Fibroblast of lung (primary cell): ENCODE measurements at regions not wholly inside any gene's neighbourhood (a gene's known extent, or its start where the extent isn't known, plus 50 kb on each side); places are given as distances from the start of the nearest gene placed in this dataset.

ENCODE experiments used
- DNase-seq, 2 donors: peaks; one replicate each; pipeline versions ENCODE4 v3.0.0 to v3.0.0-alpha.2; 2010; ENCODE audit warnings: low read depth in 2 of 2
- H2AFZ ChIP-seq: 2 replicates; pipeline ENCODE4 v1.5.1; 2012; ENCODE audit warnings: low read length, control low read depth, inconsistent platforms
- H3K27ac ChIP-seq: 2 replicates; pipeline ENCODE4 v1.5.1; 2011; ENCODE audit warnings: low read length, control low read depth; ENCODE audit not compliant: insufficient read depth
- H3K27me3 ChIP-seq: 2 replicates; pipeline ENCODE4 v1.5.1; 2011; ENCODE audit warnings: mild to moderate bottlenecking, low read length; ENCODE audit not compliant: control insufficient read depth, insufficient read depth
- H3K36me3 ChIP-seq: 2 replicates; pipeline ENCODE4 v1.5.1; 2011; ENCODE audit warnings: low read length; ENCODE audit not compliant: control insufficient read depth, insufficient read depth
- H3K4me1 ChIP-seq: 2 replicates; pipeline ENCODE4 v1.5.1; 2011; ENCODE audit warnings: low read length; ENCODE audit not compliant: control insufficient read depth, insufficient read depth; ENCODE audit errors: extremely low read depth
- H3K4me2 ChIP-seq: 2 replicates; pipeline ENCODE4 v1.5.1; 2011; ENCODE audit warnings: low read length, control low read depth; ENCODE audit not compliant: insufficient read depth; ENCODE audit errors: extremely low read depth
- H3K4me3 ChIP-seq, 4 experiments: fragments of 200-600 bp in 1 of 4; sonication (generic) in 1 of 4; replicated peaks in 1 of 4; 2 replicates each; pipeline ENCODE4 v1.5.1; 2011 to 2016; ENCODE audit warnings: low read length in 4 of 4, low read depth in 3 of 4, mild to moderate bottlenecking in 3 of 4, control low read depth in 2 of 4, inconsistent platforms in 1 of 4, mixed read lengths in 1 of 4; ENCODE audit not compliant: insufficient read depth in 1 of 4; ENCODE audit errors: control extremely low read depth in 1 of 4
- H3K79me2 ChIP-seq: 2 replicates; pipeline ENCODE4 v1.5.1; 2012; ENCODE audit warnings: mild to moderate bottlenecking, low read length, inconsistent platforms; ENCODE audit not compliant: control insufficient read depth, insufficient read depth
- H3K9ac ChIP-seq: 2 replicates; pipeline ENCODE4 v1.5.1; 2011; ENCODE audit warnings: mild to moderate bottlenecking, low read length, control low read depth; ENCODE audit not compliant: insufficient read depth
- H3K9me3 ChIP-seq: 2 replicates; pipeline ENCODE4 v1.5.1; 2012; ENCODE audit warnings: low read depth, low read length; ENCODE audit not compliant: control insufficient read depth, insufficient read depth
- H4K20me1 ChIP-seq: 2 replicates; pipeline ENCODE4 v1.5.1; 2011; ENCODE audit warnings: low read length; ENCODE audit not compliant: control insufficient read depth, insufficient read depth; ENCODE audit errors: extremely low read depth
- CTCF ChIP-seq, 2 donors: IDR thresholded peaks in 1 of 2; conservative IDR thresholded peaks in 1 of 2; 1 replicate in 1 of 2; 2 replicates in 1 of 2; pipeline ENCODE4 v1.5.1; 2011 to 2012; ENCODE audit warnings: low read length in 2 of 2, control low read depth in 1 of 2, inconsistent platforms in 1 of 2, low read depth in 1 of 2, mild to moderate bottlenecking in 1 of 2
- EZH2 ChIP-seq: IDR thresholded peaks from 2 replicates; pipeline ENCODE4 v1.5.1; 2012; ENCODE audit warnings: low read length, control low read depth, mild to moderate bottlenecking; ENCODE audit errors: missing control alignments

DNA sequence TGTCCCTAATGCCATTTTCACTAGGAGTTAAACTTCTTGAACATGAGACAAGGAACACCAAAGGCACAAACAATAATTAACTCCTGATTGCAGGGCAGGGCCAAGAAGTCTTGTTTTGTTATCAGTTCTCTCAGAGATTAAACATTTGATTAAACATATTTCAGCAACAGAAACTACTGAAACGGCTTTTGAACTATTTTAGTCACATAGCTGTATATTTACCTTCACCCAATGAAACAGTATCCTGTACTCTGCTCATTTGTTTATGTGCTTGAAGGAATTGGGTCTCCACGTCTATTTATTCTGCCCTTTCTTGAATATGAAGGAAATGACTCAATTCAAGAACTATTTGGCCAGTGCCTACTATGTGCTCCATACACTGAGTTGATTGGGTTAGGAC is 51.3 kb upstream of the PTCSC3 start:
- Histone ChIP-seq H3K4me2 (no peak overlapping the region), H3K36me3 (no peaks in the 10 kb centered on the region), H3K27ac (no peak overlapping the region), H3K27me3 (no peaks in the 10 kb centered on the region), H2AFZ (no peak overlapping the region), H3K9ac (no peak overlapping the region), H3K9me3 (no peaks in the 10 kb centered on the region), H4K20me1 (no peaks in the 10 kb centered on the region), H3K4me3 (no peak overlapping the region), H3K4me1 (no peaks in the 10 kb centered on the region), H3K79me2 (no peaks in the 10 kb centered on the region)
- peak in 1 of 2 donors; percentile 48 for DNase-seq
- no peak for TF ChIP-seq CTCF (conservative IDR thresholded peaks at IDR 0.05 in 1 of 2, IDR thresholded peaks at IDR 0.05 in 1 of 2; ENCODE audit: low read depth in 1 of 2, low read length in 2 of 2)
- TF ChIP-seq EZH2, result no peak

DNA sequence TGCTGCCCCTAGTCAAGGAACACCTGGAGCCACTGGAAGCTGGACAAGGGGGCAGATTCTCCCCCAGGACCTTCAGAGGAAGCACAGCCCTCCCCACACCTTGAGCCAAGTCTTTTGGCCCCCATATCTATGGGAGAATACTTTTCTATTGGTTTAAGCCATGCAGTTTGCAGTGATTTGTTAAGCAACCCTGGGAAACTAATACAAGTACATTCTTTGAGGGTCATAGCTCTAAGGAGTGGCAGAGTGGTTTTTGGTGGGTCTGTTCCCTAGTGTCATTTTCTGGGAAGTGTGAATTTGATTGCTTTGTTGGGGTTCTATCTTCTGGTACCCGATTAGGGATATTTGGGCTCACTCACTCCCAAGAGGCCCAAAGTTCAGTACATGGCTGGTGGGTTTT is 50.8 kb upstream of the PTCSC3 start:
- Histone ChIP-seq H3K79me2 (no peaks in the 10 kb centered on the region), H3K9ac (no peak overlapping the region), H4K20me1 (no peaks in the 10 kb centered on the region), H3K27me3 (no peaks in the 10 kb centered on the region), H3K4me2 (no peak overlapping the region), H3K36me3 (no peaks in the 10 kb centered on the region), H3K4me1 (no peaks in the 10 kb centered on the region), H2AFZ (no peak overlapping the region), H3K27ac (no peak overlapping the region), H3K9me3 (no peaks in the 10 kb centered on the region), H3K4me3 (no peak overlapping the region)
- TF ChIP-seq CTCF (conservative IDR thresholded peaks at IDR 0.05 in 1 of 2, IDR thresholded peaks at IDR 0.05 in 1 of 2; ENCODE audit: low read depth in 1 of 2, low read length in 2 of 2), result no peak
- no peak for TF ChIP-seq EZH2
- no peak for DNase-seq
